NCI-H128 (cell line): ENCODE measurements at regions not wholly inside any gene's neighbourhood (a gene's known extent, or its start where the extent isn't known, plus 50 kb on each side); places are given as distances from the start of the nearest gene placed in this dataset.
"Not testable (repeated sequence)": the region's sequence is repeated elsewhere in the genome, so short reads cannot be mapped to it uniquely, and the experiment has no call there.

Source experiments
- DNase-seq: peaks from one replicate; lab custom pipeline; 2025; ENCODE audit not compliant: unreplicated experiment; lab: John Stamatoyannopoulos, UW

GRCh38 chr1:146376708-146377496 lies 148.1 kb upstream of the NOTCH2NLA start:
- DNase-seq = peak; percentile 70

GRCh38 chr1:146376309-146376707 lies 147.5 kb upstream of the NOTCH2NLA start:
- DNase-seq = not testable (repeated sequence)

GRCh38 chr1:146375108-146375507 lies 146.3 kb upstream of the NOTCH2NLA start:
- not testable (repeated sequence) for DNase-seq

- not testable (repeated sequence) for DNase-seq
Observed at GRCh38 chr1:146369940-146370339, 141.1 kb upstream of the NOTCH2NLA start.

- DNase-seq = not testable (repeated sequence)
Observed at GRCh38 chr1:146355373-146355772, 126.6 kb upstream of the NOTCH2NLA start.

- DNase-seq = not testable (repeated sequence)
Observed at GRCh38 chr1:146326863-146327262, 98.0 kb upstream of the NOTCH2NLA start.

GRCh38 chr1:146324463-146324862 lies 95.6 kb upstream of the NOTCH2NLA start:
- DNase-seq = not testable (repeated sequence)

GRCh38 chr1:146323302-146323701 lies 94.5 kb upstream of the NOTCH2NLA start:
- DNase-seq = not testable (repeated sequence)

GRCh38 chr1:146322893-146323292 lies 94.1 kb upstream of the NOTCH2NLA start:
- not testable (repeated sequence) for DNase-seq

- DNase-seq = not testable (repeated sequence)
Observed at GRCh38 chr1:146318715-146319114, 89.9 kb upstream of the NOTCH2NLA start.

GRCh38 chr1:146317785-146318184 lies 89.0 kb upstream of the NOTCH2NLA start:
- DNase-seq = not testable (repeated sequence)

GRCh38 chr1:146314449-146315246 lies 85.8 kb upstream of the NOTCH2NLA start:
- DNase-seq = not testable (repeated sequence)

GRCh38 chr1:146310579-146310978 lies 81.8 kb upstream of the NOTCH2NLA start:
- not testable (repeated sequence) for DNase-seq

GRCh38 chr1:146309427-146309826 lies 80.6 kb upstream of the NOTCH2NLA start:
- DNase-seq = not testable (repeated sequence)

GRCh38 chr1:146308892-146309291 lies 80.1 kb upstream of the NOTCH2NLA start:
- DNase-seq = not testable (repeated sequence)

- DNase-seq = not testable (repeated sequence)
Observed at GRCh38 chr1:146308152-146308551, 79.3 kb upstream of the NOTCH2NLA start.

- DNase-seq = not testable (repeated sequence)
Observed at GRCh38 chr1:146307632-146308031, 78.8 kb upstream of the NOTCH2NLA start.

- not testable (repeated sequence) for DNase-seq
Observed at GRCh38 chr1:146306651-146307050, 77.8 kb upstream of the NOTCH2NLA start.

- not testable (repeated sequence) for DNase-seq
Observed at GRCh38 chr1:146305442-146305841, 76.6 kb upstream of the NOTCH2NLA start.

- not testable (repeated sequence) for DNase-seq
Observed at GRCh38 chr1:146298575-146298897, 69.7 kb upstream of the NOTCH2NLA start.

GRCh38 chr1:146297781-146298574 lies 69.2 kb upstream of the NOTCH2NLA start:
- not testable (repeated sequence) for DNase-seq
